HCT116 (cell line): ENCODE measurements at regions not wholly inside any gene's neighbourhood (a gene's known extent, or its start where the extent isn't known, plus 50 kb on each side); places are given as distances from the start of the nearest gene placed in this dataset.

ENCODE experiments used
- ATAC-seq: fragments of 200-7000 bp; cut with Tn5 transposase; 2 replicates; pipeline ENCODE4 v1.9.1; 2020; ENCODE audit warnings: mild to moderate bottlenecking, moderate library complexity
- BruUV-seq: library from RNA; stranded (reverse); fragments of 400-500 nt; replicated peaks from 2 replicates; lab custom pipeline; 2021; lab: Mats Ljungman, UMichigan
- CTCF ChIA-PET: fragments of 300-600 bp; sonication (Branson Sonifier 250); formaldehyde crosslinking; loops from one replicate; lab custom pipeline; 2021; ENCODE audit warnings: antibody characterized with exemption; lab: Charles Lee
- POLR2A ChIA-PET: fragments of 300-600, 350-600 bp; sonication (Branson Sonifier 250); formaldehyde crosslinking; loops from one replicate; lab custom pipeline; 2021; ENCODE audit warnings: antibody characterized with exemption; lab: Charles Lee
- RAD21 ChIA-PET, 2 experiments: fragments of 300-600 bp; sonication (Branson Sonifier 250); formaldehyde crosslinking; loops; one replicate each; lab custom pipeline; 2023; ENCODE audit warnings: low total read pairs in 2 of 2; ENCODE audit not compliant: uncharacterized antibody in 2 of 2, unreplicated experiment in 2 of 2, low non-redundant PET in 1 of 2; lab: Charles Lee
- DNase-seq: peaks from one replicate; pipeline ENCODE4 v3.0.0-alpha.2; 2010; ENCODE audit warnings: low read depth, low spot score
- H2AFZ ChIP-seq: fragments of 200-600 bp; shearing (Covaris generic), sonication (generic); 2 replicates; pipeline ENCODE4 v1.6.1; 2017; ENCODE audit warnings: low read depth, mixed run types, mixed read lengths, antibody characterized with exemption, low read length; ENCODE audit not compliant: poor library complexity, severe bottlenecking
- H3K27ac ChIP-seq: 2 replicates; pipeline ENCODE4 v1.5.1; 2012; ENCODE audit warnings: low read depth, low read length
- H3K27me3 ChIP-seq: fragments of 200-600 bp; sonication (generic); 2 replicates; pipeline ENCODE4 v1.6.1; 2016; ENCODE audit warnings: mixed run types, low read length, mixed read lengths; ENCODE audit not compliant: insufficient read depth
- H3K36me3 ChIP-seq, 2 experiments: fragments of 200-500 bp in 1 of 2; fragments of 200-600 bp in 1 of 2; sonication (Bioruptor generic) in 1 of 2; sonication (generic) in 1 of 2; 2 replicates each; pipeline versions ENCODE4 v1.5.1 to v1.6.1; 2014 to 2016; ENCODE audit warnings: low read length in 2 of 2, inconsistent platforms in 1 of 2, mixed read lengths in 1 of 2, mixed run types in 1 of 2; ENCODE audit not compliant: insufficient read depth in 2 of 2, control insufficient read depth in 1 of 2
- H3K4me1 ChIP-seq, 2 experiments: fragments of 200-600 bp in 1 of 2; sonication (generic) in 1 of 2; 2 replicates each; pipeline versions ENCODE4 v1.5.1 to v1.6.1; 2012 to 2017; ENCODE audit warnings: low read length in 2 of 2, inconsistent platforms in 1 of 2, mild to moderate bottlenecking in 1 of 2, mixed read lengths in 1 of 2, mixed run types in 1 of 2, moderate library complexity in 1 of 2; ENCODE audit not compliant: insufficient read depth in 2 of 2, control insufficient read depth in 1 of 2
- H3K4me2 ChIP-seq: fragments of 200-600 bp; sonication (generic); 2 replicates; pipeline ENCODE4 v1.6.1; 2017; ENCODE audit warnings: mixed run types, low read length, mixed read lengths
- H3K4me3 ChIP-seq, 2 experiments: fragments of 200-600 bp in 1 of 2; sonication (generic) in 1 of 2; replicated peaks in 1 of 2; 2 replicates each; pipeline ENCODE4 v1.5.1; 2011 to 2016; ENCODE audit warnings: low read length in 2 of 2, control low read depth in 1 of 2, low read depth in 1 of 2, mild to moderate bottlenecking in 1 of 2, mixed read lengths in 1 of 2, mixed run types in 1 of 2
- H3K79me2 ChIP-seq: fragments of 200-600 bp; sonication (generic); 2 replicates; pipeline ENCODE4 v1.6.1; 2017; ENCODE audit warnings: mild to moderate bottlenecking, mixed run types, low read length, moderate library complexity, mixed read lengths; ENCODE audit not compliant: insufficient read depth
- H3K9ac ChIP-seq: fragments of 200-600 bp; sonication (generic); 2 replicates; pipeline ENCODE4 v1.6.1; 2016; ENCODE audit warnings: low read length, mixed read lengths
- H3K9me2 ChIP-seq: fragments of 200-600 bp; sonication (generic), shearing (Covaris generic); 2 replicates; pipeline ENCODE4 v1.6.1; 2017; ENCODE audit warnings: mixed run types, mild to moderate bottlenecking, moderate library complexity; ENCODE audit not compliant: insufficient read depth
- H3K9me3 ChIP-seq, 2 experiments: fragments of 200-500 bp in 1 of 2; fragments of 200-600 bp in 1 of 2; sonication (Bioruptor generic) in 1 of 2; sonication (generic) in 1 of 2; 2 replicates each; pipeline ENCODE4 v1.6.1; 2014 to 2017; ENCODE audit warnings: low read length in 2 of 2, mixed read lengths in 2 of 2, inconsistent platforms in 1 of 2, low read depth in 1 of 2, mild to moderate bottlenecking in 1 of 2, mixed run types in 1 of 2, moderate library complexity in 1 of 2; ENCODE audit not compliant: control insufficient read depth in 1 of 2, insufficient read depth in 1 of 2
- H4K20me1 ChIP-seq: fragments of 200-600 bp; sonication (generic), shearing (Covaris generic); 2 replicates; pipeline ENCODE4 v1.6.1; 2017; ENCODE audit warnings: mixed run types, mild to moderate bottlenecking, moderate library complexity; ENCODE audit not compliant: insufficient read depth
- ATF3 ChIP-seq: IDR thresholded peaks from 2 replicates; pipeline ENCODE4 v1.6.1; 2012
- CEBPB ChIP-seq: IDR thresholded peaks from 2 replicates; pipeline ENCODE4 v1.6.1; 2012; ENCODE audit warnings: low read depth
- CTCF ChIP-seq, 3 experiments: fragments of 200-600 bp in 1 of 3; sonication (generic) in 1 of 3; IDR thresholded peaks in 2 of 3; conservative IDR thresholded peaks in 1 of 3; 2 replicates each; pipeline ENCODE4 v1.5.1; 2012 to 2017; ENCODE audit warnings: low read depth in 2 of 3, low read length in 2 of 3, antibody characterized with exemption in 1 of 3, borderline replicate concordance in 1 of 3, control low read depth in 1 of 3, mild to moderate bottlenecking in 1 of 3, mixed read lengths in 1 of 3, mixed run types in 1 of 3, moderate library complexity in 1 of 3; ENCODE audit not compliant: insufficient read depth in 1 of 3
- ELF1 ChIP-seq: IDR thresholded peaks from 2 replicates; pipeline ENCODE4 v1.6.1; 2012; ENCODE audit warnings: low read depth, borderline replicate concordance
- EZH2phosphoT487 ChIP-seq: fragments of 200-600 bp; IDR thresholded peaks from 2 replicates; pipeline ENCODE4 v1.6.1; 2018; ENCODE audit warnings: antibody characterized with exemption, borderline replicate concordance
- FOSL1 ChIP-seq: IDR thresholded peaks from 2 replicates; pipeline ENCODE4 v1.6.1; 2012; ENCODE audit warnings: low read depth
- JUND ChIP-seq: IDR thresholded peaks from 2 replicates; pipeline ENCODE4 v1.6.1; 2012
- MAX ChIP-seq: IDR thresholded peaks from 2 replicates; pipeline ENCODE4 v1.6.1; 2012
- POLR2A ChIP-seq: IDR thresholded peaks from 2 replicates; pipeline ENCODE4 v1.7.0; 2011; ENCODE audit warnings: borderline replicate concordance; ENCODE audit not compliant: insufficient read depth, insufficient read length; ENCODE audit errors: extremely low read depth
- POLR2AphosphoS5 ChIP-seq: IDR thresholded peaks from 2 replicates; pipeline ENCODE4 v1.6.1; 2011; ENCODE audit warnings: mild to moderate bottlenecking, low read depth, low read length, moderate library complexity
- RAD21 ChIP-seq: IDR thresholded peaks from 2 replicates; pipeline ENCODE4 v1.6.1; 2012; ENCODE audit warnings: low read depth, mild to moderate bottlenecking
- REST ChIP-seq: IDR thresholded peaks from 2 replicates; pipeline ENCODE4 v1.6.1; 2012; ENCODE audit warnings: low read depth
- SIN3A ChIP-seq: IDR thresholded peaks from 2 replicates; pipeline ENCODE4 v1.6.1; 2012; ENCODE audit warnings: low read depth
- SP1 ChIP-seq: IDR thresholded peaks from 2 replicates; pipeline ENCODE4 v1.6.1; 2012; ENCODE audit warnings: low read depth
- SRF ChIP-seq: IDR thresholded peaks from 2 replicates; pipeline ENCODE4 v1.6.1; 2012; ENCODE audit warnings: low read depth
- YY1 ChIP-seq: IDR thresholded peaks from 2 replicates; pipeline ENCODE4 v1.6.1; 2011; ENCODE audit warnings: low read length, low read depth, moderate library complexity, mild to moderate bottlenecking; ENCODE audit not compliant: insufficient replicate concordance; ENCODE audit errors: extremely low read depth
- ZFX ChIP-seq: fragments of 450-650 bp; IDR thresholded peaks from 2 replicates; pipeline ENCODE4 v1.6.1; 2017
- ZNF274 ChIP-seq: fragments of 200-500 bp; sonication (Bioruptor generic); IDR thresholded peaks from 2 replicates; pipeline ENCODE4 v1.6.1; 2014; ENCODE audit warnings: mild to moderate bottlenecking, low read depth, low read length, inconsistent platforms
- intact Hi-C: fragments of 100-400 bp; cut with micrococcal nuclease; formaldehyde crosslinking; loops from 2 replicates; pipeline ENCODE4 v1.10.0; 2022

- TF ChIP-seq CTCF (IDR thresholded peaks at IDR 0.05 in 2 of 3, conservative IDR thresholded peaks at IDR 0.05 in 1 of 3; ENCODE audit: borderline replicate concordance in 1 of 3, insufficient read depth in 1 of 3, low read depth in 2 of 3, low read length in 2 of 3) = no peak
- TF ChIP-seq ZNF274 = no peak
- no peak for TF ChIP-seq POLR2A
- no peak for TF ChIP-seq YY1
- TF ChIP-seq JUND = no peak
- TF ChIP-seq SIN3A = no peak
- no peak for TF ChIP-seq SRF
- TF ChIP-seq SP1 = no peak
Measured at GRCh38 chr19:33950091-33950750, 153.6 kb downstream of the KCTD15 start (continued).

GRCh38 chr19:33953023-33953422 is 156.4 kb downstream of the KCTD15 start:
- CTCF ChIA-PET = no interaction called here
- BruUV-seq = no TSS peak
- TF ChIP-seq SP1 = no peak
- TF ChIP-seq ATF3 = no peak
- no peak for TF ChIP-seq RAD21
- no peak for TF ChIP-seq POLR2AphosphoS5
- no peak for TF ChIP-seq REST
- TF ChIP-seq ZNF274 = no peak
- no peak for TF ChIP-seq CTCF (IDR thresholded peaks at IDR 0.05 in 2 of 3, conservative IDR thresholded peaks at IDR 0.05 in 1 of 3; ENCODE audit: borderline replicate concordance in 1 of 3, insufficient read depth in 1 of 3, low read depth in 2 of 3, low read length in 2 of 3)
- TF ChIP-seq JUND = no peak
- no peak for TF ChIP-seq EZH2phosphoT487
- TF ChIP-seq MAX = no peak
- TF ChIP-seq CEBPB = no peak
- TF ChIP-seq ZFX = no peak
- TF ChIP-seq FOSL1 = no peak
- TF ChIP-seq SRF = no peak
- TF ChIP-seq ELF1 = no peak

More at GRCh38 chr19:33953023-33953422, 156.4 kb downstream of the KCTD15 start:
- Histone ChIP-seq H3K9me2 (no peaks in the 10 kb centered on the region), H2AFZ (no peak overlapping the region), H4K20me1 (no peaks in the 10 kb centered on the region), H3K9me3 (no peaks in the 10 kb centered on the region), H3K79me2 (no peaks in the 10 kb centered on the region), H3K4me1 (no peaks in the 10 kb centered on the region), H3K4me3 (no peak overlapping the region), H3K27ac (no peak overlapping the region), H3K4me2 (no peak overlapping the region), H3K36me3 (no peaks in the 10 kb centered on the region), H3K27me3 (no peaks in the 10 kb centered on the region), H3K9ac (no peak overlapping the region)
- no peak for ATAC-seq
- no peak for DNase-seq
- ChIA-PET POLR2A (no interaction called here), RAD21 (no interaction called here)
- intact Hi-C loops = no loop called here
